Right lobe of liver (tissue), 4 donors: ENCODE measurements at regions not wholly inside any gene's neighbourhood (a gene's known extent, or its start where the extent isn't known, plus 50 kb on each side); places are given as distances from the start of the nearest gene placed in this dataset.

Experiments
- CTCF ChIP-seq, 4 donors: fragments of 200-600 bp in 3 of 4; fragments of 450-650 bp in 1 of 4; IDR thresholded peaks; one replicate each; pipeline versions ENCODE4 v1.5.1 to v1.8.0; 2016 to 2022; ENCODE audit warnings: antibody characterized with exemption in 4 of 4, mild to moderate bottlenecking in 2 of 4
- POLR2A ChIP-seq: fragments of 450-650 bp; IDR thresholded peaks from one replicate; pipeline ENCODE4 v1.6.1; 2017; ENCODE audit warnings: antibody characterized with exemption, mild to moderate bottlenecking
- donor health status: DM: no; HTN: no; CAD: no.
- donor health status: DM: no; HTN: no; CAD: no.
- donor health status: DM: no; HTN: yes; CAD: no.

- TF ChIP-seq CTCF (IDR thresholded peaks at IDR 0.05) (no peak), POLR2A (no peak)
Measured at GRCh38 chr4:58600290-58600689, 1490.1 kb upstream of the IGFBP7 start.
